SH-SY5Y (cell line): ENCODE measurements at regions not wholly inside any gene's neighbourhood (a gene's known extent, or its start where the extent isn't known, plus 50 kb on each side); places are given as distances from the start of the nearest gene placed in this dataset.

Source experiments
- GATA2 ChIP-seq: IDR thresholded peaks from 2 replicates; pipeline ENCODE4 v1.6.1; 2011; ENCODE audit warnings: mild to moderate bottlenecking, low read depth, low read length
- GATA3 ChIP-seq: IDR thresholded peaks from 2 replicates; pipeline ENCODE4 v1.6.1; 2011; ENCODE audit warnings: low read depth, mild to moderate bottlenecking, low read length, moderate library complexity

DNA sequence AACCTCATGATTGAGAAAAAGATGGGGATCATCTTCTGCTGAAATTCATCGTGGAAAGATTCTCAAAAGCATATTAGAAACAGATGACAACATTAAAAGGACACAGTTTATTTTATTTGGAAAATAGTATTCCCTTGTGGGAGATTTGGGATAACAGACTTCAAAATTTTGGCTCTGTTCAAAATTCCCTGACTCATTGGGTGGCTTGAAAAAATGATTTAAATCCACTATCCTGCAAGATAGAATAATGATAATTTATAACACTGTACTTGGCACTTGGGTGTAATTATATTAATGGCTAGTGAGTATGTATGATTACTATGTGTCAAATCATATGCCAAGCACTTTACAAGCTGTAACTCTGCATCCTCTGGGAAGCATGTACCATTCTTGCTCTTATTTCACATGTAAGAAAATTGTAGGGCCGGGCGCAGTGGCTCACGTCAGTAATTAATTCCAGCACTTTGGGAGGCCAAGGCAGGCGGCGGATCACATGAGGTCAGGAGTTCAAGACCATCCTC is 128.8 kb downstream of the LMNTD1 start:
- TF ChIP-seq GATA3 (no peak), GATA2 (no peak)

DNA sequence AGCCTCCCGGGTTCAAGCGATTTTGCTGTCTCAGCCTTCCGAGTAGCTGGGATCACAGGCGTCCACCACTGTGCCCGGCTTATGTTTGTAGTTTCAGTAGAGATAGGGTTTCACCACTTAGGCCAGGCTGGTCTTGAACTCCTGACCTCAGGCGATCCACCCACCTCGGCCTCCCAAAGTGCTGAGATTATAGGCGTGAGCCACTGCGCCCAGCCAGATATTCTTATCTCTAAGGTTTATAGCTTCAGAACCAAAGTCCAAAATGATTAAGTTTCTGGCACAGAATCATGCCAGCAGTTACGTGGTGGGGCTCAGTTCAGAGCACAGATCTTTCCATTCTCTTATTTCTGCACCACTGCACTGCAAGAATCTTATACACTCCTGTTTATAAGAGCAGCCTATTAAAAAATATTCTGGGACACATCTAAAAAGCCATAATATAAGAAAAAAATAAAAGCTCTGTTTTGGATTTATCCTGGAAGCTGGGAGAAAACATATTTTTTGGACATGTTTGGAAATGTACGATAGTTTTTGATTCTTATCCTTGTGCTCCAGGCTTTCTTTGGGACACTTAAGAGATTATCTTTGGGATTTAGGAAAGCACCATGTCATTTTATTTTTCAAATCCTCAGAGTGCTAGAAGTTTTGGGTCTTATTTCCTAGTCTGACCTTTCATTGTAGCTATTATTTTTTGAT is 129.6 kb downstream of the LMNTD1 start:
- TF ChIP-seq GATA2 (no peak), GATA3 (no peak)

DNA sequence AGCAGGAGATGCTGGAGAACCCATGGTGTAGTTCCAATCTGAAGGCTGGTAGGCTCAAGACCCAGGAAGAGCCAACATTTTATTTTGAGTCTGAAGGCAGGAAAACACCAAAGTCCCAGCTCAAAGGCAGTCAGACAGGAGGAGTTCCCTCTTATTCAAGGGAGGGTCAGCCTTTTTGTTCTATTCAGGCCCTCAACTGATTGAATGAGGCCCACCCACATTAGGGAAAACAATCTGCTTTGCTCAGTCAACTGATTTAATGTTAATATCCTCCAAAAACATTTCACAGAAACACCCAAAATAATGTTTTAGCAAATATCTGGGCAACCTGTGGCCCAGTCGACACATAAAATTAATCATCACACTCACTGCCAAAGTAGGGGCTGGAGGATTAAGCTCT is 130.8 kb downstream of the LMNTD1 start:
- no peak for TF ChIP-seq GATA3
- TF ChIP-seq GATA2, result no peak

DNA sequence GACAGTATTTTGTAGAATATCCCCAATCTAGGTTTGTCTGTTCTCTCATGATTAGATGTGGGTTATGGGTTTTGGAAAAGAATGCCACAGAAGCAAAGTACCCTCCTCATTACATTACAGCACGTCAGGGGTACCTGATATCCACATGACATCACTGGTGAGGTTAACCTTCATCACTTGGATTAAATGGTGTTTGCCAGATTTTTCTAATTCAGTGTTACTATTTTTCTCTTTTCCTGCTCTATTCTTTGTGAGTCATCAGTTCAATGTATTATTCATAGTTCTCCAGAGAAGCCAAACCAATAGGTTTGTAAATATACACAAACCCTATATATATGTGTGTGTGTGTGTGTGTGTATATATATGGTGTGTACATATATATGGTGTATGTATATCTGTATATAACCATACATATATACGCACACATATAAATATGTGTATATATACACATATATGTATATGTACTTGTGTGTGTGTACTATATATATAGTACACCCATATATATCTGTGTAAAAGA is 131.4 kb downstream of the LMNTD1 start:
- no peak for TF ChIP-seq GATA2
- TF ChIP-seq GATA3, result no peak

DNA sequence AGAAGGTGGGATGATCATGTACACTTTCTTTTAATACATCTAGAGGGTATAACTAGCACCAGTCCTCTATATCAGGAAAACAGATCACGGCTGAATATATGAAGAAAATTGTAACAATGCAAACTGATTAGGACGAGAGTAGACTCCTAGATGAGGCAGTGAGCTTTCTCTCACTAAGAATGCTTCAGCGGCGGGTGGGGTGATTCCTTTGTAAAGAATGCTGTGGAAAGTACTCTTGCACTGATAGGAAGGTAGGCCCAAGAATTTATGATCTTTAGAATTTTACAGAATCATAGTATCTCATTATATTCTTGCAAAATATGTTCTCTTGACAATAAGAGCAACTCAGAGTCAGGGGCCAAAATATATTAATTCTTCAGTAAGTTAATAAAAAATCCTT is 133.0 kb downstream of the LMNTD1 start:
- no peak for TF ChIP-seq GATA3
- TF ChIP-seq GATA2, result no peak

DNA sequence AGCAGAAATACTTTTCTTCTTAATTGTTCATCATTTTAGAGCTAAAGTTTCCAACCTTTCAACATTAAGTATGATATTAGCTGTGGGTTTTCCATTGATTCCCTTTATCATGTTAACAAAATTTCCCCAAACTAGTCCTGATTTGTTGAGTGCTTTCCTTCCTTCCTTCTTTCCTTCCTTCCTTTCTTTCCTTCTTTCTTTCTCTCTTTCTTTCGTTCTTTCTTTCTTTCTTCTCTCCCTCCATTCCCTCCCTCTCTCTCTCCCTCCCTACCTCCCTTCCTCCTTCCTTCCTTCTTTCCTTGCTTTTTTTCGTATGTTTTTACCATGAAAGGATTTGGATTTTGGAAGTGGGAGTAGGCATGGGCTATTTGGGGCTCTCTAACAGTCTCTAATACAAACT is 133.5 kb downstream of the LMNTD1 start:
- TF ChIP-seq GATA3, result no peak
- TF ChIP-seq GATA2, result no peak

DNA sequence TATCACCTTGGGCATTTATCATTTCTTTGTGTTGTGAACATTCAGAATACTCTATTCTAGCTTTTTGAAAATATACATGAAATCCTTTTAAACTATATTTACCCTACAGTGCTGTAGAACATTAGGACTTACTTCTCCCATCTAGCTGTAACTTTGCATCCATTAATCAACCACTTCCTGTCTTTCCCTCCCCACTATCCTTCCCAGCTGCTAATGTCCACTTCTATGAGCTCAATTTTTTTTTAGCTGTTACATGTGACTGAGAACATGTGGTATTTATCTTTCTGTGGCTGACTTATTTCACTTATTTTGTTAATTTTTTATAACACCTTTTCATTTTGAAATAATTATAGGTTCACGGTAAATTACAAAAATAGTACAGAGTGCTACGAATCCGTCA is 136.0 kb downstream of the LMNTD1 start:
- no peak for TF ChIP-seq GATA3
- no peak for TF ChIP-seq GATA2

DNA sequence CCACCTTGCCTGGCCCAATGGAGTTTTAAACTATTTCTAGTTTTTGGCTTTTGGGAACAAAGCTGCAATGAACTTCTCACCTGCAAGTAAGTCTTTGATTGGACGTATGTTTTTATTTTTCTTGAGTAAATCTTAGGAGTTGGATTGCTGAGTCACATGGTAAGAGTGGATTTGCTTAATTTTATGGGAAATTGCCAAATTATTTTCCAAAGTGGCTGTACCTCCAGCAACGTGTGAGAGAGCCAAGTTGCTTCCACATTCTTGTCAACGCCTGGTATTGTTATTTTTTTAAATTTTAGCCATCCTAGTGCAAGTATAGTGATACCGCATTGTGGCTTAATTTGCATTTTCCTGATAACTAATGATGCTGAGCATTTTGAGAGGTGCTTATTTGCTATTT is 136.6 kb downstream of the LMNTD1 start:
- TF ChIP-seq GATA3, result no peak

DNA sequence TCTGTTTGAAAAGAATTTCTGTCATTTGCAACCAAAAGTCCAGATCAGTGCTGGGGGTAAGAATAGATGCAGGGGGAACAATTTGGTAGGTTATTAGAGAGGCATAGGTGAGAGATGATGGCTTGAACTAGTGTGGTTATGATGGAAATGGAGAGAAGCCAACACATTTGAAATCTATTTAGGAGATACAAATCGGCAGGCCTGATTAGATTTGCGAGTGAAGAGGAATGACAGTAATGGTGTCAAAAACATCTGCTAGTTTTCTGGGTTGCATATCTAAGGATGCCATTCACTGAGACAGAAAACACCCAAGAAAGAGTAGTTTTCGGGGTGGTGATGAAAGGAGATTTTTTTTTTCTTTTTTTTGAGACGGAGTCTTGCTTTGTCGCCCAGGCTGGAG is 138.1 kb downstream of the LMNTD1 start:
- TF ChIP-seq GATA2, result peak; percentile 83
- TF ChIP-seq GATA3, result peak; percentile 90

DNA sequence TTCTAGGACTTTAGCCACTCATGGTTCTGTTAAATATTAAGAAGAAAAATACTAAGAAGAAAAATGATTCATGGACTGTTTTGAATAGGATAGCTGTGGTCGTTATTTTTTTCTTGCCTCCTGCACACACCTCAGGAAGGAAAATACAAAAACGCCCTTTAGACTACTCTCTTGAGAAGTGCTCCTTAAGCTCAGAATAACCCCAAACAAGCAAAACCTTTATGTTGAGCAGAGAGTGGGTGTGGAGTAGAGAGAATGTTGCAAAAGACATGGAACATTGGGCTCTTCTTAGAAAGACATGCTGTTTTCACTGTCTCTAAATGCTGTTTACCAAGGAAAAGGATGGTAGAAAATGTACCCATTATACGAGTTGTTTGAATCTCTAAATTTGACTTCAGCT is 140.3 kb downstream of the LMNTD1 start:
- no peak for TF ChIP-seq GATA2
- TF ChIP-seq GATA3, result no peak

DNA sequence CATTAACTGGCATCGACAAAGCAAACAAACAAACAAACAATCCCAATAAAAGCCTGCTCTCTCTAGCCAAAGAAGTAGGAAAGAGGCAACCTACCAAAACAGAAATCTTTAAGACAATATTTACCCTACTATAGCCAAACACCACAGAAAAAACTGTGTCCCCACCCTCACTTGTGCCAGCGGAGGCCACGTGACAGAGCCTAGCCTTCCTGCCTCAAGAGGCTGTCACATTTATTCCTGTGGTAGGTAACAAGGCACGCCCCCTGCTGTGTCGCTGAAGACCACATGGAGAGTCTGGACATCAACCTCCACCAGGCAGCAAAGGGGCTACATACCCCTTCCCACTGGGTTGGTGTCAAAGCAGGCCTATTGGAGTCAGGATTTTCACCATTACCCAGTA is 148.1 kb downstream of the LMNTD1 start:
- TF ChIP-seq GATA2 (no peak), GATA3 (no peak)

DNA sequence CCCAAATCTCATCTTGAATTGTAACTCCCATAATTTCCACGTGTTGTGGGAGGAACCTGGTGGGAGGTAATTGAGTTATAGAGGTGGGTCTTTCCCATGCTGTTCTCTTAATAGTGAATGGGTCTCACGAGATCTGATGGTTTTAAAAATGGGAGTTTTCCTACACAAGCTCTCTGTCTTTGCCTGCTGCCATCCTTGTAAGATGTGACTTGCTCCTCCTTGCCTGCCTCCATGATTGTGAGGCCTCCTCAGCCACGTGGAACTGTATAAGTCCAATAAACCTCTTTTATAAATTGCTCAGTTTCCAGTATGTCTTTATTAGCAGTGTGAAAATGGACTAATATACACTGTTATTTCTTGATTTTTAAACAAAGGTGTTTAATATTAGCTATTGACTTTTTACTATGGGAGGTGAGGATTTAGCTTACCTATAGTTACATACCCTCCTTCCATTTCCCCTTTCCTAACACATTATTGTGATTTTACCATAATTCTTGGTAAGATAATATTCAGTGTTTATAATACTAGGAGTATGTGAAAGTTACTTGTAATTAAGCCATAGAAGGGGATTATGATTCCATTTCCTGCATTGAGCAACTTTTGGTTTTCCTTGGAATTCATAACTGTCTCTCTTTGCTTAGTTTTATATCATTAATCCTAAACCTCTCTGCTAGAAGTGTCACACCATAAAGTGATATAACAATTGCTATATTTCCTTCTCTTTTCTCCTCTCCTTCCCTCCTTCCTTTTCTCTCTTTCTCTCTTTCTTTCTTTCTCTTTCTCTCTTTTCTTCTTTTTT is 151.0 kb upstream of the KRAS start:
- TF ChIP-seq GATA2, result no peak
- TF ChIP-seq GATA3, result no peak

DNA sequence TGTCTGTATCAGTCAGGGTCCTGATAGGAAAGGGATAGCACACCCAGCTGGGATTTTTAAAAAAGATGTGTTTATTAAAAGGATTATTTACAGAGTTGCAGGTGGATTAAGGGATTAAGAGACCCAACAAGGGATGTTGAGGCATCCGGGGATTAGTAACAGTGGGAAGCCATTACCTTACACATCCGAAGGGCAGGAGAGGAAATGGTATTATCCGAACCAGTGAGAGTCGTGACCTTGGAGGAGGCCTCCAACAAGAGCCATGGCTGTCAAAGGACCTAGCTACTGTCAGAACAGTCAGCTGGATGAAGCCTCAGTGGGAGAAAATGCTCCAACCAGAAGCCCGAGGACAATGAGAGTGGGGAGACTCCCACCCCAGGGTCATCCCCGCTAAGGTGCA is 146.3 kb upstream of the KRAS start:
- TF ChIP-seq GATA3 (no peak), GATA2 (no peak)

DNA sequence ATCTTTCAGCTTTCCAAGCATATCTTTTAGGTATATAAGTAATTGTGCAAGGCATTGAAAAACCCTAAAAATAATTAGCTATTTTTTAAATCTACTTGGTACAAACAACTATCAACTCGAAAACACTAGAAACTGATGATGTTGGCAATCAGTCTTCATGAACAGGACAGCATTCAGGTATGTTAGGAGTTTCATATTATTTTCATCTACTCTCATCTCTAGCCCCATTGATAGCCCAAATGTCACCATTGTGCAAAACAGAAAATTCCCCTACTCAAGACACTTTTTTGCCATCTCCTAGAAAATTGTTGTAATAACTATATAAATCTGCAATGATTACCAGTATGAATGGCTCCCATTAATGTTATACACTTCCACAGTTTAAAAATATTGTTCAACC is 144.5 kb upstream of the KRAS start:
- no peak for TF ChIP-seq GATA3
- TF ChIP-seq GATA2, result no peak

DNA sequence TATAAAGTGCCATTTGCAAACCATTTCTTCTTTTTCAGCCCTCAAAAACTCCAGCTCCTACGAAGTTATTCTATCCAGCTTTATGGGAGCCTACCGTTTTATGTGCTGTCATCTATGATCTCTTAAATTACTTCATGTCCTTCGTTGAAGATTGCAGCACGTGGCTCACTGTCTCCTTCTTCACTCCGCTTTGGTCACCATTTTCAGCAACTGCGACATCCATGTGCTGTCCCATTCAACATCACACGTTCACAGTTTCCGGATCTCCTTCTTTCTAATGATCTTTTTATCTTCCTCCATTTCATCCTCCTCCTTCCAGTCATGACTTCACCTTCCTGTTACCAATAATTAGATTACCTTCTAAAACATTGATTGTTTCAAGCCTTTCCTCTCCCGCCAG is 143.3 kb upstream of the KRAS start:
- no peak for TF ChIP-seq GATA3
- no peak for TF ChIP-seq GATA2
